ENCODE measurements at regions not wholly inside any gene's neighbourhood (a gene's known extent, or its start where the extent isn't known, plus 50 kb on each side); places are given as distances from the start of the nearest gene placed in this dataset.

DNA sequence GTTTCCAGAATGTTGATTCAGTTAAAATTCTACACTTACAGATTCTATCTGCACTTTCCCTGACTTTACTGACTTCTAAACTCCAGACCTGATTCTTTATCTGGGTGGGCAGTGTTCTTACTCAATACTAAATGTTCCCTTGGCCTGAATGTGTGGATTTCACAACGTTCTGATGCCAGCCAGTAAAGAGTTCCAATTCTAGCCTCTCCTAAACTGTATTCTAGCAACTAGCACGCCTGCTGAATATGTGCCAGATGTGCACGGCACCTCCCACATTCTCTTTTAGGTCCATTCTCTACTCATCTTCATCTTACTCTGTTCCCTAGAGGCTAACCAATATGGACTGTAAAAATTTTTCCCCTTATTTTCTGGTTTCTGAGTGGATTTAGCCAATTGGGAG, 479.5 kb upstream of the AGTR1 start (continued):
- TF ChIP-seq, protein P1, sequence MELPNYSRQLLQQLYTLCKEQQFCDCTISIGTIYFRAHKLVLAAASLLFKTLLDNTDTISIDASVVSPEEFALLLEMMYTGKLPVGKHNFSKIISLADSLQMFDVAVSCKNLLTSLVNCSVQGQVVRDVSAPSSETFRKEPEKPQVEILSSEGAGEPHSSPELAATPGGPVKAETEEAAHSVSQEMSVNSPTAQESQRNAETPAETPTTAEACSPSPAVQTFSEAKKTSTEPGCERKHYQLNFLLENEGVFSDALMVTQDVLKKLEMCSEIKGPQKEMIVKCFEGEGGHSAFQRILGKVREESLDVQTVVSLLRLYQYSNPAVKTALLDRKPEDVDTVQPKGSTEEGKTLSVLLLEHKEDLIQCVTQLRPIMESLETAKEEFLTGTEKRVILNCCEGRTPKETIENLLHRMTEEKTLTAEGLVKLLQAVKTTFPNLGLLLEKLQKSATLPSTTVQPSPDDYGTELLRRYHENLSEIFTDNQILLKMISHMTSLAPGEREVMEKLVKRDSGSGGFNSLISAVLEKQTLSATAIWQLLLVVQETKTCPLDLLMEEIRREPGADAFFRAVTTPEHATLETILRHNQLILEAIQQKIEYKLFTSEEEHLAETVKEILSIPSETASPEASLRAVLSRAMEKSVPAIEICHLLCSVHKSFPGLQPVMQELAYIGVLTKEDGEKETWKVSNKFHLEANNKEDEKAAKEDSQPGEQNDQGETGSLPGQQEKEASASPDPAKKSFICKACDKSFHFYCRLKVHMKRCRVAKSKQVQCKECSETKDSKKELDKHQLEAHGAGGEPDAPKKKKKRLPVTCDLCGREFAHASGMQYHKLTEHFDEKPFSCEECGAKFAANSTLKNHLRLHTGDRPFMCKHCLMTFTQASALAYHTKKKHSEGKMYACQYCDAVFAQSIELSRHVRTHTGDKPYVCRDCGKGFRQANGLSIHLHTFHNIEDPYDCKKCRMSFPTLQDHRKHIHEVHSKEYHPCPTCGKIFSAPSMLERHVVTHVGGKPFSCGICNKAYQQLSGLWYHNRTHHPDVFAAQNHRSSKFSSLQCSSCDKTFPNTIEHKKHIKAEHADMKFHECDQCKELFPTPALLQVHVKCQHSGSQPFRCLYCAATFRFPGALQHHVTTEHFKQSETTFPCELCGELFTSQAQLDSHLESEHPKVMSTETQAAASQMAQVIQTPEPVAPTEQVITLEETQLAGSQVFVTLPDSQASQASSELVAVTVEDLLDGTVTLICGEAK (IDR thresholded peaks at IDR 0.05; ENCODE audit: borderline replicate concordance) = no peak
- no peak for TF ChIP-seq NFYA (IDR thresholded peaks at IDR 0.05; ENCODE audit: borderline replicate concordance, low read depth, low read length)
- TF ChIP-seq, protein P2, sequence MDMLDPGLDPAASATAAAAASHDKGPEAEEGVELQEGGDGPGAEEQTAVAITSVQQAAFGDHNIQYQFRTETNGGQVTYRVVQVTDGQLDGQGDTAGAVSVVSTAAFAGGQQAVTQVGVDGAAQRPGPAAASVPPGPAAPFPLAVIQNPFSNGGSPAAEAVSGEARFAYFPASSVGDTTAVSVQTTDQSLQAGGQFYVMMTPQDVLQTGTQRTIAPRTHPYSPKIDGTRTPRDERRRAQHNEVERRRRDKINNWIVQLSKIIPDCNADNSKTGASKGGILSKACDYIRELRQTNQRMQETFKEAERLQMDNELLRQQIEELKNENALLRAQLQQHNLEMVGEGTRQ (IDR thresholded peaks at IDR 0.05; ENCODE audit: borderline replicate concordance, low read depth, low read length) = no peak

DNA sequence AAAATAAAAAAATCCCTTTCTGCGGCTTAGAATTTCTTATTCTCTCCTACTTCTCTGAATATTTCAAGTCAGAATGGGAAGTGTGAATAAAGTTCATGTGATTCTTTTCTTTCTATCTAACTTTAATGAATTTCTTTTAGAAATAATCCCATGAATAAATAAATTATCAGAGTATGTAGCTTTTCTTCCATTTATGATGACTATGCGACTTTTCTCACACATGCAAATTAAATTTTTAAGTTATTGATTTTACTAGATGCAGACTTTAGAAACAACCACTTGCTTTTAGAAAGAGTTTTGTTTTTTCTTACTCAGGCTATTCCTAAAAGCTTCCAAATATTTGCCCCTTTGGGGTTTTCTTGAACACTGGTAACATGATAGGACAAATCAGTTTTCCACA, 477.7 kb upstream of the AGTR1 start:
- intact Hi-C loops (cut with micrococcal nuclease; ENCODE audit: unreplicated experiment) (no loop called here), in situ Hi-C loops (cut with MboI) (no loop called here)
- ChIA-PET CTCF (interaction anchor here (0.8 kb wide), 1 partner anchor 35 kb away, joined by 3 read pairs; no protein-coding TSS in a partner anchor), POLR2A (no interaction called here), SMC1A (ENCODE audit: uncharacterized antibody, unreplicated experiment) (no interaction called here), RAD21 (ENCODE audit: unreplicated experiment) (interaction anchor here (1.6 kb wide), 1 partner anchor 87 kb away, joined by 3 read pairs; no protein-coding TSS in a partner anchor)
- no peak for ATAC-seq
- Histone ChIP-seq H3K9me3 (replicated peaks; ENCODE audit: control insufficient read depth, insufficient read depth, low read length) (no peaks in the 10 kb centered on the region; the same call in 2 of the 3 replicates), H3K36me3 (ENCODE audit: control insufficient read depth in 2 of 2, insufficient read depth in 2 of 2, low read length in 1 of 2) (no peaks in the 10 kb centered on the region), H2AFZ (ENCODE audit: control insufficient read depth, low read depth, low read length) (no peak overlapping the region), H3K27me3 (replicated peaks in 1 of 2; ENCODE audit: control insufficient read depth in 2 of 2, insufficient read depth in 2 of 2, low read length in 1 of 2) (no peaks in the 10 kb centered on the region), H4K20me1 (ENCODE audit: control insufficient read depth, insufficient read depth) (no peaks in the 10 kb centered on the region), H3K4me1 (ENCODE audit: control insufficient read depth, insufficient read depth, low read length) (no peaks in the 10 kb centered on the region), H3K27ac (ENCODE audit: control insufficient read depth, insufficient read depth) (no peak overlapping the region), H3K4me3 (no peak overlapping the region), H3K79me2 (ENCODE audit: control insufficient read depth, insufficient read depth, low read length) (no peaks in the 10 kb centered on the region), H3K9ac (ENCODE audit: control insufficient read depth, insufficient read depth, low read length) (no peak overlapping the region), H3K4me2 (ENCODE audit: control insufficient read depth, insufficient read depth) (no peak overlapping the region)
- no peak for FAIRE-seq
- TF ChIP-seq, protein P3, sequence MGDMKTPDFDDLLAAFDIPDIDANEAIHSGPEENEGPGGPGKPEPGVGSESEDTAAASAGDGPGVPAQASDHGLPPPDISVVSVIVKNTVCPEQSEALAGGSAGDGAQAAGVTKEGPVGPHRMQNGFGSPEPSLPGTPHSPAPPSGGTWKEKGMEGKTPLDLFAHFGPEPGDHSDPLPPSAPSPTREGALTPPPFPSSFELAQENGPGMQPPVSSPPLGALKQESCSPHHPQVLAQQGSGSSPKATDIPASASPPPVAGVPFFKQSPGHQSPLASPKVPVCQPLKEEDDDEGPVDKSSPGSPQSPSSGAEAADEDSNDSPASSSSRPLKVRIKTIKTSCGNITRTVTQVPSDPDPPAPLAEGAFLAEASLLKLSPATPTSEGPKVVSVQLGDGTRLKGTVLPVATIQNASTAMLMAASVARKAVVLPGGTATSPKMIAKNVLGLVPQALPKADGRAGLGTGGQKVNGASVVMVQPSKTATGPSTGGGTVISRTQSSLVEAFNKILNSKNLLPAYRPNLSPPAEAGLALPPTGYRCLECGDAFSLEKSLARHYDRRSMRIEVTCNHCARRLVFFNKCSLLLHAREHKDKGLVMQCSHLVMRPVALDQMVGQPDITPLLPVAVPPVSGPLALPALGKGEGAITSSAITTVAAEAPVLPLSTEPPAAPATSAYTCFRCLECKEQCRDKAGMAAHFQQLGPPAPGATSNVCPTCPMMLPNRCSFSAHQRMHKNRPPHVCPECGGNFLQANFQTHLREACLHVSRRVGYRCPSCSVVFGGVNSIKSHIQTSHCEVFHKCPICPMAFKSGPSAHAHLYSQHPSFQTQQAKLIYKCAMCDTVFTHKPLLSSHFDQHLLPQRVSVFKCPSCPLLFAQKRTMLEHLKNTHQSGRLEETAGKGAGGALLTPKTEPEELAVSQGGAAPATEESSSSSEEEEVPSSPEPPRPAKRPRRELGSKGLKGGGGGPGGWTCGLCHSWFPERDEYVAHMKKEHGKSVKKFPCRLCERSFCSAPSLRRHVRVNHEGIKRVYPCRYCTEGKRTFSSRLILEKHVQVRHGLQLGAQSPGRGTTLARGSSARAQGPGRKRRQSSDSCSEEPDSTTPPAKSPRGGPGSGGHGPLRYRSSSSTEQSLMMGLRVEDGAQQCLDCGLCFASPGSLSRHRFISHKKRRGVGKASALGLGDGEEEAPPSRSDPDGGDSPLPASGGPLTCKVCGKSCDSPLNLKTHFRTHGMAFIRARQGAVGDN (IDR thresholded peaks at IDR 0.05) = no peak
- no peak for TF ChIP-seq RUNX3 (IDR thresholded peaks at IDR 0.05; ENCODE audit: low read length)
- TF ChIP-seq, protein P1 (IDR thresholded peaks at IDR 0.05; ENCODE audit: borderline replicate concordance) = no peak
- TF ChIP-seq PML (IDR thresholded peaks at IDR 0.05; ENCODE audit: low read length) = no peak
- no peak for TF ChIP-seq MTA2 (IDR thresholded peaks at IDR 0.05; ENCODE audit: low read depth)
- TF ChIP-seq MEF2B (IDR thresholded peaks at IDR 0.05; ENCODE audit: partially characterized antibody, poor library complexity, severe bottlenecking) = no peak
- TF ChIP-seq POLR2A (IDR thresholded peaks at IDR 0.05; ENCODE audit: low read depth, low read length) = no peak
- no peak for TF ChIP-seq BACH1 (IDR thresholded peaks at IDR 0.05; ENCODE audit: borderline replicate concordance)
- DNase-seq (ENCODE audit: low read depth, low spot score) = no peak
- no TSS peak for BruUV-seq (replicated peaks)
- WGBS (ENCODE audit: insufficient coverage, insufficient replicate concordance, low lambda C conversion rate, missing lambda C conversion rate) = 69% methylated on average over 2 of the region's 2 CpGs
